Neural crest cell (in vitro differentiated cells): ENCODE measurements at regions not wholly inside any gene's neighbourhood (a gene's known extent, or its start where the extent isn't known, plus 50 kb on each side); places are given as distances from the start of the nearest gene placed in this dataset.
A peak's percentile ranks its signal among the peaks of the same experiment; 100 is the strongest.

Experiments used
- DNase-seq: peaks from one replicate; pipeline ENCODE4 v3.0.0; 2021; ENCODE audit warnings: low read depth, mixed read lengths, low spot score
- H3K27ac Mint-ChIP-seq: one replicate; pipeline ENCODE4 v1.8.0; 2021; ENCODE audit warnings: mild to moderate bottlenecking, mixed read lengths; ENCODE audit not compliant: unreplicated experiment
- H3K27me3 Mint-ChIP-seq: 2 replicates; pipeline ENCODE4 v1.8.0; 2021; ENCODE audit warnings: low read depth, mild to moderate bottlenecking, mixed read lengths
- H3K36me3 Mint-ChIP-seq: 2 replicates; pipeline ENCODE4 v1.8.0; 2021; ENCODE audit warnings: low read depth, mild to moderate bottlenecking, mixed read lengths
- H3K4me1 Mint-ChIP-seq: 2 replicates; pipeline ENCODE4 v1.8.0; 2021; ENCODE audit warnings: mixed read lengths
- H3K4me3 Mint-ChIP-seq: one replicate; pipeline ENCODE4 v1.8.0; 2021; ENCODE audit warnings: mild to moderate bottlenecking, mixed read lengths
- H3K9me3 Mint-ChIP-seq: 2 replicates; pipeline ENCODE4 v1.8.0; 2021; ENCODE audit warnings: mixed read lengths
- TF ChIP-seq, protein P1 (sequence below): fragments of 200-600 bp; sonication (generic); conservative IDR thresholded peaks from 2 replicates; pipeline ENCODE4 v1.5.0; 2021; ENCODE audit warnings: antibody characterized with exemption, mild to moderate bottlenecking

- H3K27ac Mint-ChIP-seq: no peak overlapping the region
- peaks cover 19% of the 10 kb centered on the region for H3K36me3 Mint-ChIP-seq
- H3K9me3 Mint-ChIP-seq: peaks cover 8% of the 10 kb centered on the region
- TF ChIP-seq, protein P1, sequence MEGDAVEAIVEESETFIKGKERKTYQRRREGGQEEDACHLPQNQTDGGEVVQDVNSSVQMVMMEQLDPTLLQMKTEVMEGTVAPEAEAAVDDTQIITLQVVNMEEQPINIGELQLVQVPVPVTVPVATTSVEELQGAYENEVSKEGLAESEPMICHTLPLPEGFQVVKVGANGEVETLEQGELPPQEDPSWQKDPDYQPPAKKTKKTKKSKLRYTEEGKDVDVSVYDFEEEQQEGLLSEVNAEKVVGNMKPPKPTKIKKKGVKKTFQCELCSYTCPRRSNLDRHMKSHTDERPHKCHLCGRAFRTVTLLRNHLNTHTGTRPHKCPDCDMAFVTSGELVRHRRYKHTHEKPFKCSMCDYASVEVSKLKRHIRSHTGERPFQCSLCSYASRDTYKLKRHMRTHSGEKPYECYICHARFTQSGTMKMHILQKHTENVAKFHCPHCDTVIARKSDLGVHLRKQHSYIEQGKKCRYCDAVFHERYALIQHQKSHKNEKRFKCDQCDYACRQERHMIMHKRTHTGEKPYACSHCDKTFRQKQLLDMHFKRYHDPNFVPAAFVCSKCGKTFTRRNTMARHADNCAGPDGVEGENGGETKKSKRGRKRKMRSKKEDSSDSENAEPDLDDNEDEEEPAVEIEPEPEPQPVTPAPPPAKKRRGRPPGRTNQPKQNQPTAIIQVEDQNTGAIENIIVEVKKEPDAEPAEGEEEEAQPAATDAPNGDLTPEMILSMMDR: no peak
- no peaks in the 10 kb centered on the region for H3K27me3 Mint-ChIP-seq
- H3K4me1 Mint-ChIP-seq: peaks cover 36% of the 10 kb centered on the region
- H3K4me3 Mint-ChIP-seq: peak overlapping the region; percentile 2
- no peak for DNase-seq
These were observed 73.1 kb upstream of the DST start for GRCh38 chr6:56715741-56716140.

GRCh38 chr6:56714982-56715456, 72.3 kb upstream of the DST start:
- TF ChIP-seq, protein P1: no peak
- no peak for DNase-seq
- Mint-ChIP-seq H3K27me3 (no peaks in the 10 kb centered on the region), H3K4me3 (peak overlapping the region; percentile 21), H3K4me1 (peaks cover 38% of the 10 kb centered on the region), H3K27ac (peak overlapping the region; percentile 7), H3K9me3 (peaks cover 8% of the 10 kb centered on the region), H3K36me3 (peaks cover 16% of the 10 kb centered on the region)

- DNase-seq: no peak
- no peak overlapping the region for H3K4me3 Mint-ChIP-seq
- H3K36me3 Mint-ChIP-seq: peaks cover 10% of the 10 kb centered on the region
- TF ChIP-seq, protein P1: peak; percentile 40
- peaks cover 6% of the 10 kb centered on the region for H3K9me3 Mint-ChIP-seq
- H3K27ac Mint-ChIP-seq: no peak overlapping the region
- no peaks in the 10 kb centered on the region for H3K27me3 Mint-ChIP-seq
- peaks cover 44% of the 10 kb centered on the region for H3K4me1 Mint-ChIP-seq
These were observed 71.6 kb upstream of the DST start for GRCh38 chr6:56714273-56714672.

DNA sequence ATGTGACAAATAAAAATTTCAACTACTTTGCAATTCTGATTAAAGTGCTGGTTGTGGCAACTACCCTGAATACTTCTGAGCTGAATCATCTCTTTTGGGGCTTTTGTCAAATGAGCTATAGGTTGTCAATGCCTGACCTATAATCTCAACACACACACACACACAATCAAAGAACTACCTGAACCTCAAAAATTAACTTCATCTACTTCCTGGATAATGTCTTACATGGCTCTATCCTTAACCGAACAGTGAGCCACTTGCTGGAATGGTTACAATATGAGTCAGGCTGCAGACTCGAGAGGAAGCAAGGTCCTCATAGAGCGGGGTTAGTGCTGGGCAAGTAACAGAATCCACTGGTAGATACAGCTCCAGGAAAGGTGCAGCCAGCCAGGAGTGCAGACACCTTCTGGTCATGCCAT, 70.6 kb upstream of the DST start:
- TF ChIP-seq, protein P1: no peak
- Mint-ChIP-seq H3K27me3 (no peaks in the 10 kb centered on the region), H3K9me3 (no peaks in the 10 kb centered on the region), H3K27ac (no peak overlapping the region), H3K4me3 (no peak overlapping the region), H3K4me1 (peaks cover 44% of the 10 kb centered on the region), H3K36me3 (peaks cover 3% of the 10 kb centered on the region)
- DNase-seq: no peak

DNA sequence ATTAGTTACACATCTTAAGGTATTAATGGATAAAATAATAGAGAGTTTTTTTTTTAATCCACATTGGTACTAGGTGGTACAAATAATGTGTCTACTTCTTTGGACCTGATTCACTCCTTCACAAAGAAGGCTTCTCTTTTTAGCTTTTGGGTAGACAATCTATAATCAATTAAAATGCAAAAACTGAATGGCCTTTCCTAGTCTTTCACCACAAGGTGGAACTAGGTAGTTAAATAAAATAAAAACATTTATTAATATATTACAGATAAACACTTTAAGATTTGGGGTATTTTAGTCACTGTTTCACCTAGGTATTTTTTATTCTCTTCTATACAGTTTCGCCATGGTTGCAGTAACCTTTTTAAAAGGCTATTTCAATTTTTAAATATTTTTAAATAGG, 68.3 kb upstream of the DST start:
- no peak for DNase-seq
- Mint-ChIP-seq H3K4me3 (no peak overlapping the region), H3K27ac (no peak overlapping the region), H3K4me1 (peaks cover 39% of the 10 kb centered on the region), H3K27me3 (no peaks in the 10 kb centered on the region), H3K9me3 (no peaks in the 10 kb centered on the region), H3K36me3 (no peaks in the 10 kb centered on the region)
- TF ChIP-seq, protein P1: peak; percentile 28
